Right lobe of liver (tissue), 4 donors: ENCODE measurements at regions not wholly inside any gene's neighbourhood (a gene's known extent, or its start where the extent isn't known, plus 50 kb on each side); places are given as distances from the start of the nearest gene placed in this dataset.

Experiments used
- POLR2A ChIP-seq: fragments of 450-650 bp; IDR thresholded peaks from one replicate; pipeline ENCODE4 v1.6.1; 2017; ENCODE audit warnings: antibody characterized with exemption, mild to moderate bottlenecking
- TF ChIP-seq, protein P1 (sequence below), 4 donors: fragments of 200-600 bp in 3 of 4; fragments of 450-650 bp in 1 of 4; IDR thresholded peaks; one replicate each; pipeline versions ENCODE4 v1.5.1 to v1.8.0; 2016 to 2022; ENCODE audit warnings: antibody characterized with exemption in 4 of 4, mild to moderate bottlenecking in 2 of 4
- donor health status: DM: no; HTN: no; CAD: no.
- donor health status: DM: no; HTN: no; CAD: no.
- donor health status: DM: no; HTN: yes; CAD: no.

GRCh38 chr11:10938231-10938630, 80.4 kb upstream of the ZBED5 start:
- TF ChIP-seq, protein P1, sequence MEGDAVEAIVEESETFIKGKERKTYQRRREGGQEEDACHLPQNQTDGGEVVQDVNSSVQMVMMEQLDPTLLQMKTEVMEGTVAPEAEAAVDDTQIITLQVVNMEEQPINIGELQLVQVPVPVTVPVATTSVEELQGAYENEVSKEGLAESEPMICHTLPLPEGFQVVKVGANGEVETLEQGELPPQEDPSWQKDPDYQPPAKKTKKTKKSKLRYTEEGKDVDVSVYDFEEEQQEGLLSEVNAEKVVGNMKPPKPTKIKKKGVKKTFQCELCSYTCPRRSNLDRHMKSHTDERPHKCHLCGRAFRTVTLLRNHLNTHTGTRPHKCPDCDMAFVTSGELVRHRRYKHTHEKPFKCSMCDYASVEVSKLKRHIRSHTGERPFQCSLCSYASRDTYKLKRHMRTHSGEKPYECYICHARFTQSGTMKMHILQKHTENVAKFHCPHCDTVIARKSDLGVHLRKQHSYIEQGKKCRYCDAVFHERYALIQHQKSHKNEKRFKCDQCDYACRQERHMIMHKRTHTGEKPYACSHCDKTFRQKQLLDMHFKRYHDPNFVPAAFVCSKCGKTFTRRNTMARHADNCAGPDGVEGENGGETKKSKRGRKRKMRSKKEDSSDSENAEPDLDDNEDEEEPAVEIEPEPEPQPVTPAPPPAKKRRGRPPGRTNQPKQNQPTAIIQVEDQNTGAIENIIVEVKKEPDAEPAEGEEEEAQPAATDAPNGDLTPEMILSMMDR (IDR thresholded peaks at IDR 0.05), result no peak
- TF ChIP-seq POLR2A, result no peak
